Activated CD4-positive, alpha-beta T cell treated with anti-CD3 and anti-CD28 coated beads, Interleukin-2, amount 50 U/mL, for 1 hour (primary cell): ENCODE measurements at regions not wholly inside any gene's neighbourhood (a gene's known extent, or its start where the extent isn't known, plus 50 kb on each side); places are given as distances from the start of the nearest gene placed in this dataset.

Experiments
- DNase-seq: peaks from one replicate; pipeline ENCODE4 v3.0.0-alpha.2; 2020

DNA sequence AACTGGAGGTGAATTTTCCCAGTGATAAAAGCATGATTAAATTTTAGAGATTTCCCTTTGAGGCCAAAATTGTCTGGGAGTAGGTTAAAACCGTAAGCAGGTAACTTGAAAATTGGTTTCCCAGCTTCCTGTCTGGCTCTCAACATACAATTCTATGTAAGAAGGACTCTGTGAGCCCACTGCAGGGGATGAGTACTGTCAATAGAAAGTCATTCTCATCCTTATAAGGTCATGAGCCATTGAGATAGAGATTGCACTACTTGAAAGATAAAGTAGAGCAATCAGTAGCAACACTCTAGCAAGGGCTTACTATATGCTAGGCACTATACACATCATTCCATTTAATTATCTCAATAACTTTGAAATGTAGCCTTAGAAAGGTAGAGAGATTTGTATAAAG lies 225.6 kb upstream of the HMGA2 start:
- no peak for DNase-seq

DNA sequence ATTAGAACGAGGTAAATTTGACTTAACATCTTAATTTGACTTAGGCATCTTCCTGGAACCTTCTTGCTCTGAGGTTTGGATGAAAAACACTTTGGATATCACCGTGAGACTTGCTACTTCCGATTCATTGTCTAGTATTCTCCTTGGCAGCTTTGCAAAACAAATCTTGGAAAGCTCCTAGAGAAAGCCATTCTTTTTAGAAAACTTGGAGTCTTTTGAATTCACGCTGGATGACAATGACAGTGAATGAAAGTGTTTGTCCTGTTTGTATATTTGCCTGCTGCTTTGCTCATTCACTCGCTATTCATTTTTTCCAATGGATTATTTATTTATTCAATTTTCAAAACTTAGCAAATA lies 222.1 kb upstream of the HMGA2 start:
- DNase-seq, result no peak

DNA sequence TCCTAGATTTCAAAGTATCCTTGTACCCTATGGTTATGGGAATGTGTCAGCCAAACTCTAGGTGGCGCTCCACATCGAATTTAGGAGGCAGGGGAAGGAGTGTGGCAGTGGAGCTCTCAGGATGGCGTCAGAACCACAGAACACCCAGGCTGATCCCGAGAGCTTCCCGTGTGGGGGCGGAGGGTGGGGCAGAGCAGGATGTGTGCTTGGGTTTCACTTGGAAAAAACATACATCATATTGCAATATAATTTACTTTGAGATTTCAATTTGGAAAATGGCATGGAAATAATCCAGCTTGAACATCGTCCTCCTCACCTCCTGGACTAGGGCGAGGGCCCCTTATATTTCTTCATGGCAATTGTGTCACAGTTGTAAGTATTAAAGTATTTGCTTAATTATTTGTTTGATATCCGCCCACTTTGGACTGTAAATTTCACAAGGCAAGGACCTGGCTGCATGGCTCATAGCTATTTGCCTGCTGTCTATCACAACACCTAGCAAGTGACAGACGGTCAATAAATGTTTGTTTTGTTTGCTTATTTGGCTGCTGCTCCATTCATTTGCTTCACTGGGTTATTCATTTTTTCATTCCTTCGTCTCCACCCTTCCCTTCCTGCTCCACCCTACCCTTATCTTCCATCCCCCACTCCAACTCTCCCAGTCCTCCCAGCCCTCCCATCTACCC lies 221.5 kb upstream of the HMGA2 start:
- DNase-seq, result peak; percentile 7

DNA sequence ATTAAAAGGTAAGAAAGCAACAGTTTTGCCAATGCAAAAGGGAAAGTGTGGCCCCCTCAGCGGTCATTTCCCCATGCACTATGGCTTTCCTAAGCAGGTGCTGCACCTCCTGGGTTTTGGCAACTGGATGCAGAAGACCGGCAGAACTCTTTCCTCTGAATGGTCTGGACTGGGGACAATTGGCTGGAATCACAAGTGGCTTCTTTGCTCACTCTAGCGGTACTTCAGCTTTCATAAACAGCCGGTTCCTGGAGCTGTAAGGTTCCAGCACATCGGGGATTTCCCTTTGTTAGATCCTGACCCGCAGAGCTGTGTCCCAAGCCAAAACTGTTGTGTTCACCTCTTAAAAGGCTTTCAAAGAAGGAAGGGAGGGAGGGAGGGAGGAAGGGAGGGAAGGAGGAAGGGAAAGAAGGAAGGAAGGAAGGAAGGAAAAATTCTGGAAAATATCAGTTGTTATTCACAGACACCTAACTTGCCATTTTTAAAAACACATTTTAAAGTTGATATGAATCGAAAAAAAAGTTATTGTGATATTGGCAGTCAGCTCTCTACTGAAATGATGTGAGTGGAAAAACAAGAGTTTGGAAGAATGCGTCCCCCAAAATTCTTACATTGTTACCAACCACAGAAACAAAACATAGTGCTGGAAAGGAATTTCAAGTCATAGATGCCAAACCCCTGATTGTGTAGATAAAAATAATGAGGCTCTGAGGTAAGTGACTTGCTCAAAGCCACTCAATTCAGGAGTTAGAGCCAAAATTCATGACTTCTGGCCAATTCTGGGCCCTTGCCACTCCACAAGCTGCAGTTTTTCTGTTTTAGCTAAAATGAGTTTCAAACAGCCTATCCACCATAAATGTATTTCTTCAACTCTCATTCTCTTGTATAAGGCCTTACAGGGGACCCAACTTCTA lies 220.6 kb upstream of the HMGA2 start:
- DNase-seq, result no peak

DNA sequence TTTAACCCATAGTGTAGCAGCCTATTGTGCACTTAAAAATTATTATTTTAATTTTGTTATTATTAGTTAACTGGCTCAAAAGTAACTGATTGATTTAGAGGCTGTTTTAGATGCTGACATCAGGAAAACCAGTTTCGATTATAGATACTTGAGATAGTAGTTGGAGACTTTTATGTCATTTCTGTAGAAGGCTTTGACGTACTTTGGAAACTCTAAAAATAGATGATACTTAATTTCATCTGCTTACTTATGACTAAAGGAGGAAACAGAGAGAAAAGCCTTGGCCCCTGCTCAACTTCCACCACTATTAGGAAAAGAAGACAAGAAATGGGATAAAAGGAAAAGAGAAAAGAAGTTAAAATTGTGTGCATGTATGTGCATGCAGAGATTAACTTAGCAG lies 219.3 kb upstream of the HMGA2 start:
- DNase-seq, result no peak

- DNase-seq, result no peak
Observed at GRCh38 chr12:65606008-65606766, 218.1 kb upstream of the HMGA2 start.

DNA sequence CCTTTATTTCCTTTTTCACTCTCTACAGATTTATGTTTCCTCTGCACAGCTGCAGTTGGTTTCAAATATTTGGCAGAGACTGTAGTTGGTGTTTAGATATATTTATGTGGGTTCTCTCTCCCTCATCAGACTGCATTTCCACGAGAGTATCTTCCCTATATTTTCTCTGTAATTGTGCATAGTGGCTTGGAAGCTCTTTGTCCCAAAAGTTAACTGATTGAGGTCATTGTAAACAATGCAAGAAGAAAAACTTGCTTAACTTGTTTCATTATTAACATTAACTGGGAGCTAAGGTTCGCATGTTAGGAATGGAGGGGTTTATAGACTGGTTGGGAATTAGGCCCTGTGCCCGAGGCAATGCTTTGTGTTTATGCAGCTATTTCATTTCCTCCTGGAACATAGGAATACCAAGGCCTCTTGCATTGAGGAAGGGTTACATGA lies 216.9 kb upstream of the HMGA2 start:
- no peak for DNase-seq

- no peak for DNase-seq
Observed at GRCh38 chr12:65608319-65608916, 215.9 kb upstream of the HMGA2 start.

DNA sequence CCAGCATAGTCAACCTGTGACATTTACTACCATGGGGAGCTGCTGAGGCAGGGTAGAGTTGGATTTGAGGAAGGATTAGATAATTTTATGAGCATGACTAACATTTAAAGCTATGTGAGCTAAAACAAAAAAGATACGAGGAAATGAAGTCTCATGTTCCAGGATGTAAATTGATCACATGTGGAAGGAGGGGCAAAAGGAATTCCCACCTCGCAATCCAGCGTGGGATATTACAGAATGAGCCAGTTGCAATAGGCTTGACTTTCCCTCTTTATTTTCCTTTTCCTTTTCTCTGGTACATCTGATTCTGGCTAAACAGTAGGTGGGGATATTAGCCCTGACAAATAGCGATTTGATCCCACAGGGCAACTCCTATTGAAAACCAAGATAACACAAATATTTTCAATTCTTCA lies 214.9 kb upstream of the HMGA2 start:
- no peak for DNase-seq

DNA sequence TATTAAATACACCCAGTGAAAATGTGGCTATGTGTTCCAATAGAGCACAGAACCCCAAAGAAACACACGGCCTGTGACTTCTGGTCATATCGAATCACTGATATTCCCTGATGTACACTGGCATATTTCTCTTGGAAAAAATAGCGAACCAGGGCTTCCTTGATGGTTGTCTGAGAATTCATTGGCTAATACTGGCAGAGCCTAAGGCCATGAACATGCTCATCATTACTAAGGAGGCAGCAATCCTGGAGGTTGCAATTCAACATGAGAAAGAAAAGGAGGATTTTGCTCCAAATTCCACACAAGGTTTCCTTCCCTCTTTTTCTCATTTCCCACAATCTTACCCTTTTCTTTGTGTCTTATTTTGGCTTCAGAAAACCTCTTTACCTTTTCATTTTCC lies 212.9 kb upstream of the HMGA2 start:
- no peak for DNase-seq

DNA sequence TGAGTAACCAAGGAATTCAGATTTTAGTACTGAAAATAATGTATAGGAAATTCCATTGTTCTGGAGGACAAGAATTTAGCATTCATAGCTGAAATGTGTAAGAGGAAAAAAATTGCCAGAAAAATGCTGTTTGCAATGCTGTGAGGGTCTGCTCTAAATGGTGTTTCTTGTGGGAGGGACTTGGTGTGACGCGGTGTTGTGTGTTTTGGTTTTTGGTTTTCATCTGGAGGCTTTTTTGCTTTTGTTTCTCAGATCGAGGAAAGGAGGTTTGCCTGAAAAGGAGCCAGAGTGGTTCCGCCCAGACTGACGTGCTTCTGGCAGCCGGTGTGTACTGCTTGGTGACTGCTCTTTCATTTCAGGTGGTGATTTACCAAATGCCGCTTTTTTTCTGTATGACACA lies 211.8 kb upstream of the HMGA2 start:
- no peak for DNase-seq

DNA sequence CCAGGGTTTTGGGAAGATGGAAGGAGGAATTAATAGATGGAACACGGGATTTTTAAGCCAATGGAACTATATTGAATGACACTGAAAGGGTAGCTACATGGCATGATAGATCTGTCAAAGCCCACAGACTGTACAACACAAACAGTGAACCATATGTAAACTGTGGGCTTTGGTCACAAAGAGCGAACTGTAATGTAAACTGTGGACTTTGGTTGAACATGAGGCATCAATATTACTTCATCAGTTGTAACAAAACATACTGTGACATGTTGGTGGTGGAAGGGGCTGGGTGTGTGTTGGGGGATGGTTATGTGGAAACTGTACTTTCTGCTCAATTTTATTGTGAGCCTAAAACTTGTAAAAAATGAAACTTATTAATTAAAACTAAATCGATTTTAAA lies 210.6 kb upstream of the HMGA2 start:
- no peak for DNase-seq

DNA sequence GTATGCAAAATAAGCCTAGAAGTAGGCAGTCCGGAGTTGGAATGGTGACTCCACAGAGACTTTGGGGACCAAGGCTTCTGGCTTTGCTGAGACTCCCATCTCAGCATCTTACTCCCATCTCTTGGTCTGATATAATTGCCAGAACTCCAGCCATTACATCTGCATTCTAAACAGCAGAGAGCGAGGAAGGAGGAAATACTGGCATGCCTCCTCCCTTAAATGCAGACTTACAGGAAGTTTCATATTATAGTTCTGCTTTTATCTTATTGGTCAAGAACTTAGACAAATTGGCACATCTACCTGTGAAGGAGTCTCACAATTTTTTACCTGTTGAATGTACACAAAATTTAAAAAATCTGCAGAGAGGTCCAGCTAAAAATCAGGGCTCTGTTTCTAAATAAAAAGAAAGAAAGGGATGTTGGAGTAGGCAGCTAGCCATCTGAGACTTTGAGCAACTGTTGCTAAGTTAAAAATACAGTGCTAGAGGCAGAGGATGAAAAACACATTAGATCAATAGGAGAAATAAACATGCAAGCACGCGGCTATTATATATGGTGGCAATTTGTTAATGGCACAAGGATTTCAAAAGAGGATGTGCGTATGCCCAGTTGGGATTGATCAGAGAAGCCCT lies 209.9 kb upstream of the HMGA2 start:
- no peak for DNase-seq

DNA sequence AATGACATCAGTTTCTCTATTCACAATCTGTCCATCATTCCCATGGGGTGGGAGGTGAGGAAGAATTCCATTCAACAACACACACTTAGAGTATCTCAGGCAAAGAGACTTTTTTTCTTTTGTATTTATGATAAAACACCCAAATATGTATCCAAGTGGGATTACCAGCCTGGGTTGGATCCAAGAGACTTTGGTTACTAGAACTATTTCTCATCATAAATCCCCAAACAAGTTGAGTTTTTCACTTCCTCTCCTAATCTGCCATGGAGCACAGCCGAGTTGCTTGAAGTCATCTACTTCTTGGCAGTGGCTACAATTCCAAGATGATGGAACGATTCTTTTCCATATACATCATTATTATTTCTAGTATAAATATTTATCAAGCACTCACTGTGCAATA lies 209.2 kb upstream of the HMGA2 start:
- DNase-seq, result no peak

DNA sequence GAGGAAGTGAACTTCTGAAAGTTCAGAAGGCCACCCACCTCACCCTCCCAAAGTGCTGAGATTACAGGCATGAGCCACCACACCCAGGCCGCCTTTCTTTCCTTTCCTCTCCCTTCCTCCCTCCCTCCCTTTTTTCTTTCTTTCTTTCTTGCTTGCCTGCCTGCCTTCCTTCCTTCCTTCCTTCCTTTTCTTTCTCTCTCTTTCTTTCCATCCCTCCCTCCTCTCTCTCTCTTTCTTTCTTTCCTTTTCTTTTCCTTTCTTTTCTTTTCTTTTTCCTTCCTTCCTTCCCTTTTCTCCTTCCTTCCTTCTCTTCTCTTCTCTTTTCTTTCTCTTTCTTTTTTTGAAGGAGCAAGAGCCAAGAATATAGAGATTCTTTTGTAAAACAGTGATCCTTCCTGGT lies 208.3 kb upstream of the HMGA2 start:
- DNase-seq, result no peak

DNA sequence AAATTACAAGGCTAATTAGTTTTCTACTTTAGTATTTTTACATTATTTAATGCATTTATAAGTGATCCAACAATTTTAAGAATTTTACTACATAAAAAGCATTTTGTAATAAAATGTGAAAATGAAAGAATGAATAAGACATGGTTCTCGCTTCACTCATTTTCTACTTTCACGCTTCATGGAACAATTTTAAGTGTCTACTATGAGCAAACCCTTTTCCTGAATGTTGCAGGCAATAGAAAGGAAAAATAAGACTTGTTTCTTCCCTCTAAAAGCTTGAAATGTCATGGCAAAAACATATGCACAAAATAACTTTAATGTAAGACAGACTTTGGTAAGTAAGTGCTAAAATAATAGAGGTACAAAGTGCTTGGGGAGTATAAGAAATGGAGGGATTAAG lies 205.7 kb upstream of the HMGA2 start:
- no peak for DNase-seq

GRCh38 chr12:65619018-65619417 lies 205.3 kb upstream of the HMGA2 start:
- DNase-seq, result no peak

DNA sequence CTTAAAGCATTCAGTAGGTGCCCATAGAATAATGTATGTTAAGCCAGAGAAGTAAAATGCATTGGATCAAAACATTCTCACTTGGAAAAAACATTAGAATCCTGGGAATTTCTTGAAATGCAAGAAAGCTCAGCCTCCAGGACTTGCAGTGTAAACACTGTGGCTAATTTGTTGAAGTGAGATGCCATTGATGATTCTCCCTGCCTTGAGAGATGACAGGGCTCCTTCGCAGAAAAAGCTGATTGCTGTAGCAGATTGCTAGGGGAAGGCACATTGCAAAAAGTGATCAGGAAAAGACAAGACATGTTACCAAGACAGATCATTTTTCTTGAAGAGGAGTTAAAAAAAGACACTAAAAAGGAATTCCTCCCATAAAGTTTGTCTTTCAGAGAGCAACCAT lies 204.2 kb upstream of the HMGA2 start:
- no peak for DNase-seq

- no peak for DNase-seq
Observed at GRCh38 chr12:65622056-65622455, 202.2 kb upstream of the HMGA2 start.

- no peak for DNase-seq
Observed at GRCh38 chr12:65623507-65623906, 200.8 kb upstream of the HMGA2 start.

DNA sequence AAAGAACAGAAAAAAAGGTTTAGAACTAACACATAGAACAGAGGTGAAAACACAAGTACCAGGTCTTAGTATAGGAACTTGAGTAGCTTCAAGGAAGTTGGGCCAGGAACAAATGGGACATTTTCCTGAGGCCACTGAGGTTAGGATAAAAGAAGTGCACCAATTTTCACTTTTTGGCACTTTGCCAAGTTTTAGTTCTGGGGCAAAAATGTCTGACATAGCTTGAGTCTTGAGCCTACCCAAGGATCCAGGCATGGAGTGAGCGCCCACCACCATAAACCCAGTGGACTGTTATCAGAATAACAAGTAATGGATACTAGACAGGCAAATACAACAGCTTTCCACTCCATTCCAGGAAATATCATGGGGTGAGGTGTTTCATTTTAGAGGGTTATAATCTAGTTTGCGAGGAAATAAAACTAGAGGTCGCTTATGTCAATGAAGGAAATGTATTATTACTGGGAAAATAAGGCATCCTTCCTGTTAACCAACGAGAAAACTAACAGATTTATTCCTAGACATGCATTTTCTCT lies 199.7 kb upstream of the HMGA2 start:
- no peak for DNase-seq

GRCh38 chr12:65628061-65628460 lies 196.2 kb upstream of the HMGA2 start:
- DNase-seq, result no peak

DNA sequence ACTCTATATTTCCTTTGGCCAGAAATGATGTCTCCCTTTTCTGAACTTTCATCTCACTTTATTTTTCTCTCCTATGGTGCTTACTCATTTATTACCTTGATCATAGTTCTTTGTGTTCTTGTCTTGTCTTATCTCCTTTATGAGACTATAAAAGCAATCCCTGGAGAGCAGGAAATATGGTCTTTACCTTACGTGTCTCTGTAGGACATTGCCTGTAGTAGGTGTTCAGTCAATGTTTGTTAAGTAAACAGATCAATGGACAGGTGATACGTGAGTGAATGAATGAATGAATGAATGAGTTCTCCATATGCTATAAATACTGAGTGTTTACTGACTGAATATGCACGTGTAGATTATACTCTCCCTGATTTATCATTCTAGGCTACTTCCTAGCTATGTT lies 193.7 kb upstream of the HMGA2 start:
- DNase-seq, result no peak
